NT2/D1 (cell line): ENCODE measurements at regions not wholly inside any gene's neighbourhood (a gene's known extent, or its start where the extent isn't known, plus 50 kb on each side); places are given as distances from the start of the nearest gene placed in this dataset.

Experiments
- SUZ12 ChIP-seq: IDR thresholded peaks from 2 replicates; pipeline ENCODE4 v1.6.1; 2011; ENCODE audit not compliant: insufficient read length, insufficient read depth; ENCODE audit errors: extremely low read depth
- ZNF274 ChIP-seq: IDR thresholded peaks from 2 replicates; pipeline ENCODE4 v1.6.1; 2011; ENCODE audit warnings: mild to moderate bottlenecking, low read depth, low read length

- TF ChIP-seq SUZ12 (no peak), ZNF274 (no peak)
Measured at GRCh38 chr4:58205446-58206235, 1095.5 kb upstream of the IGFBP7 start.
